DMS 273 (cell line): ENCODE measurements at regions not wholly inside any gene's neighbourhood (a gene's known extent, or its start where the extent isn't known, plus 50 kb on each side); places are given as distances from the start of the nearest gene placed in this dataset.
"Not testable (repeated sequence)": the region's sequence is repeated elsewhere in the genome, so short reads cannot be mapped to it uniquely, and the experiment has no call there.

ENCODE experiments used
- DNase-seq: peaks from one replicate; lab custom pipeline; 2025; ENCODE audit not compliant: unreplicated experiment; lab: John Stamatoyannopoulos, UW

- DNase-seq = no peak
These were observed 146.9 kb downstream of the MIAT start for GRCh38 chr22:26804315-26804714.

DNA sequence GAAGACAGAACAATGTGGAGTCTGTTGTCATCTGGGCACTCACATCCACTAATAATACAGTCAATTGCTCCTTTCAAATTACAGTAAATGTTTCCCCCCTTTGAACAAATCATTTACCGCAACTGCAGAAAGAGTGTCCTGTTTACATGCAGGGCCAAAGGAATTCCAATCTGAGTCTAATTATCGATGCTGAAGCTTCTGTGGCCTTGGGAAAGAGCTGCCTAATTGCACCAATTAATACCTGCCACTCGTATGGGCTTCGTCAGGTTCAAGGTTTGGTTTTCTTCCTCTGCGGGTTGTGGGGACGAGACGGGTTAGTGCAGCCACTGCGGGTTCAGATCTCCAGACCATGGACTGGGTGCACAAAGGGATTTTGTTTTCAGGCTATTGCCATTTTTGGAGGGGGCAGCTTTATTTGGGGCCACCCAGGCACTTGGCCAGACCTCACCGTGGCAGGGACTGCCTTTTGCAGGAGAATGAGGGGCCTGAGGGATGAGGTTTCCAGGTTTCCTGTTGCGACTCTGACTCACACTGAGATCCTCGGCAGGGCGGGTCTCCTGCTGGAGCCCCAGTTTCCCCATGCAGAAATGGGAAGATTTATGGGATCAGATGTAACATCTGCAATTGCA lies 147.6 kb downstream of the MIAT start:
- DNase-seq = no peak

DNA sequence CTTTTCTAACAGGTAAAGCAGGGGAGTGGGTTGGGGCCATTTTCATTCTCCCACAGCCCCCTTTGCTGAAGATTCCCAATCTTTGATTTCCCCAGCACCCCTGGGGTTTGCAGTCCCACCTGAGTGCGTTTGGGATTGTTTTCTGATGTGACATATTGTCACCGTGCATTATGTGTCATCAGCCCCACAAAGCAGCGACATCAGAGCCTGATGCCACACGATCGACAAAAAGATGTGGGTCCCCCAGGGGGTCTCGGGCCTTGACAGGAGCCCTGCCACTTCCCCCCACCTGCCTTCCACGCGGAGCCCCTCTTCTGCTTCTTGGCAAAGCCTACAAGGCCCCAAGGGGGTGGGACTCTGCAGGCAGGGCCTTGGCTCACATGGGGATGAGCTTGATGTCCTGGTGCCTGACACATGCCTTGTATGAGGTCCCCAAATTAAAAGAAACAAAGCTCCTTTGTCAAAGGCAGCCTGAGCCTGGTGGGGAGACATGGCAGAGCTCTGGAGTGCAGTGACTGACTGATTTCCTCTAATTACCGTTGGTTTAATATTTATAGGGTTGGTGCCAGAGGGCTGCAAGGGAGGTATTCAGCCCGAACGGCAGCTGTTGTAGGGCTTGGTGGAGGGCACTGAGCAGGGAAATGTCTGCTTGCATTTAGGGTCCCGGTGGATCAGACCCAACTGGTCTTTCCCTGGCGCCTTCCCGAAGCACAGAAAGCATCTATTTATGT lies 149.2 kb downstream of the MIAT start:
- DNase-seq = peak; percentile 3

DNA sequence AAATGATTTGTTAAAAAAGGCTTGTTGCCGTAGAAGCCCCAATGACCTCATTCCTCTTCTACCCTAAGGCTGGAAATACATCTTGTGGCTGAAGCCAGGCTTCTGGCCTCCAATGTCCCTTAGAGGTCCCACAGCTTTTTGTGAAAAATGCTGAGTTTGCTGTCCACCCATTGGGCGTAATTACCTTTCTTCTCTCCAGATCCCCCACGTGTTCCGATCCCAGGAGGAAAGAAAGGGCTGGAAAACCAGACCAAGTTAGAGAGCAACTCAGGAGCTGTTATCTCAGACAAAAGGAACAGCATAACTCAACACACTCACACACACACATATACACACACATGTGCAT lies 154.2 kb downstream of the MIAT start:
- DNase-seq = no peak

GRCh38 chr22:26812731-26813130 lies 155.3 kb downstream of the MIAT start:
- DNase-seq = no peak

GRCh38 chr22:26816726-26817125 lies 159.3 kb downstream of the MIAT start:
- DNase-seq = no peak

GRCh38 chr22:26817926-26818325 lies 160.5 kb downstream of the MIAT start:
- no peak for DNase-seq

GRCh38 chr22:26821854-26822253 lies 164.5 kb downstream of the MIAT start:
- DNase-seq = no peak

GRCh38 chr22:26822313-26822712 lies 164.9 kb downstream of the MIAT start:
- no peak for DNase-seq

- no peak for DNase-seq
These were observed 166.6 kb downstream of the MIAT start for GRCh38 chr22:26823966-26824365.

DNA sequence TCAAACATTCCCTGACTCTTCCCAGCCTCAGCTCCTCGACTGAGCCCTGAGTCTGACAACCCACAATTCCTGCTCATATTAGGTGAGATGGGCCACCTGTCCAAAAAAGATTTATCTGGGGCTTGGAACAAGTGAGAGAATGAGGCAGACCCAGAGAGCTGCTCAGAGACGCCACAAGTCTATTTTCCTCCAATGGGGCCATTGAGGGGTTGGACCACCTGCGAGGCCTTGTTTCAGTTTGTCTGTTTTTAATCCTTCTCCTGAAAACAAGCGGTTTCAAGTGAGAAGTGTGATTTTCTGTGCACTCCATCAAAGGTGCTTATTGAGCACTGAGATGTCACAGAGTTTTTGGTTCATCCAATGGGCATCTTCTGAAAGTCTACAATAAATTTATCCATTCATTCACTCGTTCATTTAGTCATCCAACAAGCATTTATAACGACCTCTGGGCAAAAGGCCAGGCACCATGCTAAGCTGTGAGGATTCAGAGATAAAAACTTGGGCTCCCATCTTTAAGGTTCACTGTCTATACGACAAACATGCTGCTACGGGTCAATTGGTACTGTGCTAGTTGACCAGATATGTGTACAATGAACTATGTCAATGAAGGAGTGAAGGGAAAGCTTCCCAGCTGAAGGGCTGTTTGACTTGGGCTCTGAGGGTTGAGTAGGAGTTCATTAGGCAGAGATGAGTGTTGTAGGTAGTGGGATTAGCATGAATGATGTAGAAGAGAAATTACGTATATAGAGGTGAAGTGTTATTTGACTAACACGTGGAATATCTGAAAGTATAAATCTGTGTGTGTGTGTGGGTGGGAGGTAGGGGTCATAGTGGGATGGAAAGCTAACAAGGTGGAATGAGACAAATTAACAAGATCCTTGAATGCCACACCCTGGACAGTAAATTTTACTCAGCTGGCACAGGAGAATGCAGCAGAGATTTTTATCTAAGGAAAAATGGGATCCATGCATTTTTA lies 168.9 kb downstream of the MIAT start:
- DNase-seq = no peak

- DNase-seq = no peak
These were observed 170.2 kb downstream of the MIAT start for GRCh38 chr22:26827611-26828010.

DNA sequence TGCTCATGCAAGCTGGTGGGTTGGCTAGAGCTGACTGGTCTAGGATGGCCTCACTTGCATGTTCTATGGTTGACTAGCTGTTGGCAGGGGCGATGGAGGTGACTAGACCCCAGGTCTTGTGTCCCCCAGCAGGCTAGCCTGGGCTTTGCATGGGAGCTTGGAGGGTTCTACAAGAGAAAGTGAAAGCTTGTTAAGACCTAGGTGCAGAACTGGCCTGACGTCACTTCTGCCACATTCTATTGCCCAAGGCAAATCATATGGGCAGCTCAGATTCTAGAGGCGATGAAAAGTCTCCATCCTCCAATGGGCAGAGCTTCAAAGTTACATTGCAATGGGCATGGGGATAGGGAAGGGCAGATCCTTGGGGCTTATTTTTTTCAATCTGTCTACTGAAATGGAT lies 170.9 kb downstream of the MIAT start:
- no peak for DNase-seq

GRCh38 chr22:26830837-26831236 lies 173.4 kb downstream of the MIAT start:
- no peak for DNase-seq

DNA sequence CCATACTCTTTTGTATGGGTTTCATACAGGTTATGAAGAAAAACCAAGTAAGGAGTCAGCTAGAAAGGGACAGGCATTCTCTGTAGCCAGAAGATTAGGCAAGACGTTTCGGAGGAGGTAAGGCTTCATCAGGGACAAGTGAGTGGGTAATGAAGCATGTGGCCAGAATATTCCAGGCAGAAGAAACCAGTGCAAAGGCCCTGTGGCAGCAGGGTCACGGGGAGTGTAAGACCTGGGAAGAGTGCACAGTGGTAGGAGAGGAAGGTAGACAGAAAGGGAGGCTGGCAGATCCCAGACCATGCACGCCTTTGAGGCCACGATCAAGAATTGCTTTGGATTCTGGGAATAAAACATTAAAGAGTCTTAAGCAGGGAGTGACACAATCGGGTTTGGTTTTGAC lies 177.6 kb downstream of the MIAT start:
- no peak for DNase-seq

DNA sequence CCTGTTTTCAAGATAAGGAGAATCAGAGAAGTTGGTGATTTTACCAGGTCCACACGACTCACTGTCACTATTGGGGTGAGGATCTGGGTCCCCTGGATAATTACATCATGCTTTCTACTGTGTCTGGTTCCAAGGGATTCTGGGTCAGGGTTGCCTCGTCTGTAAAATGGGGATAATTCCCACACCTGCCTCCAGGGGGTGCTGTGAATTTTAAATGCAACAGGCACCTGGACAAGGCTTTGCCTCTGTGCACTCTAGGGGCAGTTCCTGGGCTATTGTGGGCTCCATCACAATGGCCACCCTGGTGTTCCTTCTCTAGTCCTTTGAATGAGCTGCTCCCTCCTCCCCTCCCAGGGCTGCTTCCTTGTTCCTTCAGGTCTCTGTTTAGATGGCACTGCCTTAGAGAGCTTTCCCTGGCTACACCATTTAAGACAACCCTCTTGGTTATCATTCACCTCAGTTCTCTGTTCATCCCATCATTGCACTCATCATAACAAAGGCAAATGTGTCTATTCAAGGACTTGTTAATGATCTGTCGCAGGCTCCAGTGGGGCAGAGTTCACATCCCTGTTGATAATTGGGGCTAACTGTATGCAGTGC lies 178.6 kb downstream of the MIAT start:
- peak; percentile 57 for DNase-seq

DNA sequence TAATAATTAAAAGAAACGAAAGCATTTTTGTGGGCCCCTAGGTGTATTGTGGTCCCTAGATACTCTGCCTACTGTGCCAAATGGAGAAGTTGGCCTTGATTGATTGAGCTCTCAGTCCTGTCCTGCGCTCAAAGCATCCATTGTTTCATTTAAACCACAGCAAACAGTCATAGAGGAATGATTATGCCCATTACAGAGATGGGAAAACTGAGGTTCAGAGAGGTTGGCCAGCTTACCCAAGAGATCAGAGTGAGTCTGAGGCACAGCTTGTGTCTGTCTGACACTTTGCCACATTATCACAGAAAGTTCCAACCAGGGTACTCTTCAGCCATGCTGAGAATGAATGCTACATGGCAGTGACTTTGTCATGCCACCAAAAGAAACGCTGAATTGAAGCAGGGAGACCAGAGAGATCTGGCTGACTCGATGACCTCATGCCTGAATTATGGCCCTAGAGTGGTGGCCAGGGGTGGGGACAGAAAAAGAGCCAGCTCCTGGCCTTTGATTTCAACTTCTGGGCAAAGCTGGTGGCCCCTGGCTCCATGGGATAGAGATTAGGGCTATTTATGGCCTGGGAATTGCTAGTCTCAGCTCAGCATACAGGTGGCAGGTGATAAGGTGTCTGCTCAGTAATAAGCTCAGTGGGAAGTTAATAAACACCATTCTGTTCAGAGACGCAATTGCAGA lies 180.5 kb downstream of the MIAT start:
- DNase-seq = no peak

- DNase-seq = no peak
These were observed 181.1 kb downstream of the MIAT start for GRCh38 chr22:26838471-26838825.

- DNase-seq = no peak
These were observed 181.8 kb downstream of the MIAT start for GRCh38 chr22:26839216-26839615.

DNA sequence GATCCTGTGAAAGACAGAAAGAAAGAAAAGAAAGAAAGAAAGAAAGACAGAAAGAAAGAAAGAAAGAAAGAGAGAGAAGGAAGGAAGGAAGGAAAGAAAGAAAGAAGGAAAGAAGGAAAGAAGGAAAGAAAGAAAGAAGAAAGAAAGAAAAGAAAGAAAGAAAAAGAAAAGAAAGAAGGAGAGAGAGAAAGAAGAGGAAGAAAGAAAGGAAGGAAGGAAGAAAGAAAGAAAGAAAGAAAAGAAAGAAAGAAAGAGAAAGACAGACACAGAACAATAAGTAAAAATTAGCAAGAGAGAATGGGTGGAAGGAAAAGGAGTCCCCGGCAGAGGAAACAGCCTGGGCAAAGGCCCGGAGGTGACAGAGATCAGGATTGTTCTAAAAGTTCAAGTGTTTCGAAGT lies 183.4 kb downstream of the MIAT start:
- DNase-seq = not testable (repeated sequence)

GRCh38 chr22:26842103-26842502 lies 184.7 kb downstream of the MIAT start:
- no peak for DNase-seq
